ENCODE measurements at regions not wholly inside any gene's neighbourhood (a gene's known extent, or its start where the extent isn't known, plus 50 kb on each side); places are given as distances from the start of the nearest gene placed in this dataset.

GRCh38 chr7:94133460-94133859, 129.3 kb upstream of the BET1 start:
- peaks cover 27% of the 10 kb centered on the region for H3K4me1 Mint-ChIP-seq

GRCh38 chr7:94135180-94135579, 131.0 kb upstream of the BET1 start:
- Mint-ChIP-seq H3K27me3 (ENCODE audit: low read depth) (no peaks in the 10 kb centered on the region), H3K4me1 (peaks cover 14% of the 10 kb centered on the region), H3K4me3 (no peak overlapping the region), H3K9me3 (no peaks in the 10 kb centered on the region), H3K27ac (ENCODE audit: unreplicated experiment) (no peak overlapping the region), H3K36me3 (ENCODE audit: low read depth) (no peaks in the 10 kb centered on the region)
- DNase-seq (ENCODE audit: low read depth, low spot score): no peak
- no peak for TF ChIP-seq CTCF (conservative IDR thresholded peaks at IDR 0.05)

More at GRCh38 chr7:94133460-94133859, 129.3 kb upstream of the BET1 start:
- no peaks in the 10 kb centered on the region for H3K36me3 Mint-ChIP-seq (ENCODE audit: low read depth)
- DNase-seq (ENCODE audit: low read depth, low spot score): no peak
- no peaks in the 10 kb centered on the region for H3K9me3 Mint-ChIP-seq
- no peak for TF ChIP-seq CTCF (conservative IDR thresholded peaks at IDR 0.05)
- H3K4me3 Mint-ChIP-seq: no peak overlapping the region
- H3K27ac Mint-ChIP-seq (ENCODE audit: unreplicated experiment): no peak overlapping the region
- no peaks in the 10 kb centered on the region for H3K27me3 Mint-ChIP-seq (ENCODE audit: low read depth)

- Mint-ChIP-seq H3K36me3 (ENCODE audit: low read depth) (no peaks in the 10 kb centered on the region), H3K4me3 (no peak overlapping the region), H3K27ac (ENCODE audit: unreplicated experiment) (no peak overlapping the region), H3K27me3 (ENCODE audit: low read depth) (no peaks in the 10 kb centered on the region), H3K9me3 (no peaks in the 10 kb centered on the region), H3K4me1 (no peaks in the 10 kb centered on the region)
- TF ChIP-seq CTCF (conservative IDR thresholded peaks at IDR 0.05): no peak
- no peak for DNase-seq (ENCODE audit: low read depth, low spot score)
Observed at GRCh38 chr7:94142281-94142680, 138.1 kb upstream of the BET1 start.

- Mint-ChIP-seq H3K4me1 (no peaks in the 10 kb centered on the region), H3K4me3 (no peak overlapping the region), H3K27ac (ENCODE audit: unreplicated experiment) (no peak overlapping the region), H3K27me3 (ENCODE audit: low read depth) (no peaks in the 10 kb centered on the region), H3K9me3 (no peaks in the 10 kb centered on the region), H3K36me3 (ENCODE audit: low read depth) (no peaks in the 10 kb centered on the region)
- no peak for TF ChIP-seq CTCF (conservative IDR thresholded peaks at IDR 0.05)
- no peak for DNase-seq (ENCODE audit: low read depth, low spot score)
Observed at GRCh38 chr7:94145602-94146001, 141.4 kb upstream of the BET1 start.

- no peak for TF ChIP-seq CTCF (conservative IDR thresholded peaks at IDR 0.05)
- Mint-ChIP-seq H3K4me3 (no peak overlapping the region), H3K36me3 (ENCODE audit: low read depth) (no peaks in the 10 kb centered on the region), H3K4me1 (no peaks in the 10 kb centered on the region), H3K27me3 (ENCODE audit: low read depth) (no peaks in the 10 kb centered on the region), H3K27ac (ENCODE audit: unreplicated experiment) (no peak overlapping the region), H3K9me3 (no peaks in the 10 kb centered on the region)
- DNase-seq (ENCODE audit: low read depth, low spot score): no peak
Observed at GRCh38 chr7:94146408-94146807, 142.3 kb upstream of the BET1 start.
